ENCODE measurements at regions not wholly inside any gene's neighbourhood (a gene's known extent, or its start where the extent isn't known, plus 50 kb on each side); places are given as distances from the start of the nearest gene placed in this dataset.

GRCh38 chr3:101081446-101081845, 88.2 kb upstream of the ABI3BP start:
- Mint-ChIP-seq H3K36me3 (no peaks in the 10 kb centered on the region), H3K4me1 (no peaks in the 10 kb centered on the region), H3K4me3 (no peak overlapping the region), H3K9me3 (no peaks in the 10 kb centered on the region), H3K27me3 (peaks cover 8% of the 10 kb centered on the region), H3K27ac (no peak overlapping the region)
- DNase-seq, result no peak

GRCh38 chr3:101077361-101078011, 84.3 kb upstream of the ABI3BP start:
- Mint-ChIP-seq H3K4me1 (no peaks in the 10 kb centered on the region), H3K4me3 (no peak overlapping the region)

GRCh38 chr3:101074518-101074917, 81.3 kb upstream of the ABI3BP start:
- Mint-ChIP-seq H3K9me3 (no peaks in the 10 kb centered on the region), H3K4me3 (no peak overlapping the region), H3K27me3 (peaks cover 26% of the 10 kb centered on the region), H3K27ac (no peak overlapping the region), H3K36me3 (no peaks in the 10 kb centered on the region), H3K4me1 (no peaks in the 10 kb centered on the region)
- no peak for DNase-seq

More at GRCh38 chr3:101077361-101078011, 84.3 kb upstream of the ABI3BP start:
- Mint-ChIP-seq H3K9me3 (no peaks in the 10 kb centered on the region), H3K27ac (no peak overlapping the region), H3K36me3 (no peaks in the 10 kb centered on the region), H3K27me3 (peaks cover 15% of the 10 kb centered on the region)
- DNase-seq, result no peak

- Mint-ChIP-seq H3K4me1 (no peaks in the 10 kb centered on the region), H3K27me3 (peaks cover 29% of the 10 kb centered on the region), H3K9me3 (no peaks in the 10 kb centered on the region), H3K27ac (no peak overlapping the region), H3K4me3 (no peak overlapping the region), H3K36me3 (no peaks in the 10 kb centered on the region)
- no peak for DNase-seq
Measured at GRCh38 chr3:101072300-101072699, 79.1 kb upstream of the ABI3BP start.

- DNase-seq, result no peak
- Mint-ChIP-seq H3K4me1 (no peaks in the 10 kb centered on the region), H3K9me3 (no peaks in the 10 kb centered on the region), H3K4me3 (no peak overlapping the region), H3K36me3 (no peaks in the 10 kb centered on the region), H3K27me3 (peaks cover 38% of the 10 kb centered on the region), H3K27ac (no peak overlapping the region)
Measured at GRCh38 chr3:101070799-101071121, 77.5 kb upstream of the ABI3BP start.

- Mint-ChIP-seq H3K27me3 (peaks cover 42% of the 10 kb centered on the region), H3K27ac (no peak overlapping the region), H3K4me1 (no peaks in the 10 kb centered on the region), H3K36me3 (no peaks in the 10 kb centered on the region), H3K9me3 (no peaks in the 10 kb centered on the region), H3K4me3 (no peak overlapping the region)
- peak; percentile 55 for DNase-seq
Measured at GRCh38 chr3:101069901-101070798, 76.9 kb upstream of the ABI3BP start.

- H3K4me1 Mint-ChIP-seq, result no peaks in the 10 kb centered on the region
- no peak overlapping the region for H3K4me3 Mint-ChIP-seq
- H3K27me3 Mint-ChIP-seq, result peaks cover 46% of the 10 kb centered on the region
- no peak for DNase-seq
- H3K27ac Mint-ChIP-seq, result no peak overlapping the region
- H3K9me3 Mint-ChIP-seq, result no peaks in the 10 kb centered on the region
- H3K36me3 Mint-ChIP-seq, result no peaks in the 10 kb centered on the region
Measured at GRCh38 chr3:101068876-101069606, 75.8 kb upstream of the ABI3BP start.

- Mint-ChIP-seq H3K27ac (no peak overlapping the region), H3K4me3 (no peak overlapping the region)
- no peak for DNase-seq
Measured at GRCh38 chr3:101066711-101067129, 73.5 kb upstream of the ABI3BP start.

GRCh38 chr3:101065962-101066361, 72.7 kb upstream of the ABI3BP start:
- no peaks in the 10 kb centered on the region for H3K36me3 Mint-ChIP-seq
- peaks cover 4% of the 10 kb centered on the region for H3K9me3 Mint-ChIP-seq
- peaks cover 50% of the 10 kb centered on the region for H3K27me3 Mint-ChIP-seq
- H3K4me1 Mint-ChIP-seq, result no peaks in the 10 kb centered on the region
- no peak overlapping the region for H3K27ac Mint-ChIP-seq
- H3K4me3 Mint-ChIP-seq, result no peak overlapping the region
- DNase-seq, result no peak

More at GRCh38 chr3:101066711-101067129, 73.5 kb upstream of the ABI3BP start:
- Mint-ChIP-seq H3K36me3 (no peaks in the 10 kb centered on the region), H3K4me1 (no peaks in the 10 kb centered on the region), H3K27me3 (peaks cover 52% of the 10 kb centered on the region), H3K9me3 (peaks cover 1% of the 10 kb centered on the region)

- Mint-ChIP-seq H3K4me1 (no peaks in the 10 kb centered on the region), H3K27ac (no peak overlapping the region), H3K27me3 (peaks cover 38% of the 10 kb centered on the region), H3K4me3 (no peak overlapping the region), H3K9me3 (peaks cover 20% of the 10 kb centered on the region), H3K36me3 (peaks cover 2% of the 10 kb centered on the region)
- DNase-seq, result no peak
Measured at GRCh38 chr3:101063401-101063800, 70.2 kb upstream of the ABI3BP start.

GRCh38 chr3:101061312-101061711, 68.1 kb upstream of the ABI3BP start:
- DNase-seq, result no peak
- Mint-ChIP-seq H3K27ac (no peak overlapping the region), H3K36me3 (peaks cover 2% of the 10 kb centered on the region), H3K4me1 (no peaks in the 10 kb centered on the region), H3K9me3 (peaks cover 27% of the 10 kb centered on the region), H3K4me3 (no peak overlapping the region), H3K27me3 (peaks cover 28% of the 10 kb centered on the region)

GRCh38 chr3:101050866-101051265, 57.6 kb upstream of the ABI3BP start:
- H3K4me3 Mint-ChIP-seq, result no peak overlapping the region
- no peaks in the 10 kb centered on the region for H3K36me3 Mint-ChIP-seq
- DNase-seq, result no peak
- no peaks in the 10 kb centered on the region for H3K9me3 Mint-ChIP-seq
- H3K27ac Mint-ChIP-seq, result no peak overlapping the region
- H3K4me1 Mint-ChIP-seq, result no peaks in the 10 kb centered on the region
- peaks cover 8% of the 10 kb centered on the region for H3K27me3 Mint-ChIP-seq

GRCh38 chr3:101050046-101050445, 56.8 kb upstream of the ABI3BP start:
- Mint-ChIP-seq H3K4me3 (no peak overlapping the region), H3K27me3 (peaks cover 8% of the 10 kb centered on the region), H3K36me3 (no peaks in the 10 kb centered on the region), H3K27ac (no peak overlapping the region), H3K9me3 (no peaks in the 10 kb centered on the region), H3K4me1 (no peaks in the 10 kb centered on the region)
- DNase-seq, result no peak

GRCh38 chr3:101049532-101049931, 56.3 kb upstream of the ABI3BP start:
- H3K4me3 Mint-ChIP-seq, result no peak overlapping the region
- no peak overlapping the region for H3K27ac Mint-ChIP-seq
- no peaks in the 10 kb centered on the region for H3K36me3 Mint-ChIP-seq
- peaks cover 8% of the 10 kb centered on the region for H3K27me3 Mint-ChIP-seq
- H3K9me3 Mint-ChIP-seq, result no peaks in the 10 kb centered on the region
- H3K4me1 Mint-ChIP-seq, result no peaks in the 10 kb centered on the region
- DNase-seq, result no peak

GRCh38 chr3:101043687-101044078, 50.5 kb upstream of the ABI3BP start:
- Mint-ChIP-seq H3K4me3 (no peak overlapping the region), H3K27me3 (peaks cover 19% of the 10 kb centered on the region), H3K4me1 (no peaks in the 10 kb centered on the region), H3K36me3 (no peaks in the 10 kb centered on the region), H3K27ac (no peak overlapping the region), H3K9me3 (no peaks in the 10 kb centered on the region)
- DNase-seq, result no peak
